HG03558 (cell line): ENCODE measurements at regions not wholly inside any gene's neighbourhood (a gene's known extent, or its start where the extent isn't known, plus 50 kb on each side); places are given as distances from the start of the nearest gene placed in this dataset.
"Not testable (repeated sequence)": the region's sequence is repeated elsewhere in the genome, so short reads cannot be mapped to it uniquely, and the experiment has no call there.

Source experiments
- ATAC-seq: cut with Tn5 transposase; IDR thresholded peaks from one replicate; pipeline ENCODE4 v1.9.1; 2021; ENCODE audit warnings: moderate number of reproducible peaks; ENCODE audit not compliant: unreplicated experiment; ENCODE audit errors: extremely low read depth

DNA sequence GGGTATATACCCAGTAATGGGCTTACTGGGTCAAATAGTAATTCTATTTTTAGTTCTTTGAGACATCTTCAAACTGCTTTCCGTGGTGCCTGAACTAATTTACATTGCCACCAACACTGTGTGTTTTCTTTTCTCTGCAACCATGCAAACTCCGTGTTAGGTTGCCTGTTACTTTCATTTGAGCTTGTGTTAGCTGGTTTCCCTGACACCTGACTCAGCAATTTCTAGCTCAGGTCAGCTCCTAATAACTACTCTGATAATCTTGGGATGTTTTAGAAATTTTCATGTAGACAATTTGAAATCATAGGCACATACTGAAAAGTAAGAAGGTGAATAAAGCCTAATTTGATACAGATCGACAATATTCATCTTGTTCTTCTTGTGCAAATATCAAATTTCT is 132.3 kb downstream of the ADCYAP1 start:
- no peak for ATAC-seq

DNA sequence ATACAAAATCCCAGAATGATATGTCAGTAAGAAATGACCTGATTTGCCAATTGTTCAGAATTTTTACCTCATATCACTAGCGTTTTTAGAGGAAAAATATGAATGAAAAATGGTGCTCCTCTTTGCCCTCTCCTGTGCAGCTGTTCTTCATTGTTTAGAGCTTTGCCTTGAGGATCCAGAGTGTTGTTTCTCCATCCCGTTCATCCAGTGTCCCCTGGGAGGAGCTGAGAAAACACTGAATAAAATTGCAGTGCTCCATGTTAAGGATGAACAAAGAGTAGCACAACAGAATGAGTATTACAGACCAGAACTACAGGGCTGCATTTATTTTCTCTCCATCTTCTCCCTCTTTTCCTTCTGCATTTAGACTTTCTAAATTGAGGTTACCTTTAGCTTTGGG is 133.1 kb downstream of the ADCYAP1 start:
- ATAC-seq = no peak

DNA sequence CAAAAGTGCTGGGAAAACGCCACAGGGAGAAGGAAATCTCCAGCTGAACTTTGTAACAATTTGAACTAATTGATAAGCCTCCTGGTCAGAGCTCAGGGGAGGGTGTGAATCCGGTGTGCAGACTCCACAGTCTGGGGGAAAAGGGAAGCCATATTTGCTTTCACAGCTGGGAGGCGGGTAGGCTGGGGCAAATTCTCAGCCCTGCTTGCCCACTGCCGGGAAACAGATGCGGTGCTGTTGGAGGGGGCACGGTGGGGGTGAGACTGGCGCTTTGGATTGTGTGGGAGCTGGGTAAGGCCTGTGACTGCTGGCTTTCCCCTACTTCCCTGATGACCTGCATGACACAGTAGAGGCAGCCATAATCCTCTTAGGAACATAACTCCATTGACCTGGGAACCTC is 134.8 kb downstream of the ADCYAP1 start:
- no peak for ATAC-seq

DNA sequence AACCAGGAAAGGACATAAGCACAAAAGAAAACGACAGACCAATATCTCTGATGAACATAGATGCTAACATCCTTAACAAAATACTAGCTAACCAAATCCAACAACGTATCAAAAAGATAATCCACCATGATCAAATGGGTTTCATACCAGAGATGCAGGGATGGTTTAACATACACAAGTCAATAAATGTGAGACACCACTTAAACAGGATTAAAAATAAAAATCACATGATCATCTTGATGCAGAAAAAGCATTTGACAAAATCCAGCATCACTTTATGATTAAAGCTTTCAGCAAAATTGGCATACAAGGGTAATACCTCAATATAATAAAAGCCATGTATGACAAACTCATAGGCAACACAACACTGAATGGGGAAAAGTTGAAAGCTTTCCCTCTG is 138.4 kb downstream of the ADCYAP1 start:
- not testable (repeated sequence) for ATAC-seq

DNA sequence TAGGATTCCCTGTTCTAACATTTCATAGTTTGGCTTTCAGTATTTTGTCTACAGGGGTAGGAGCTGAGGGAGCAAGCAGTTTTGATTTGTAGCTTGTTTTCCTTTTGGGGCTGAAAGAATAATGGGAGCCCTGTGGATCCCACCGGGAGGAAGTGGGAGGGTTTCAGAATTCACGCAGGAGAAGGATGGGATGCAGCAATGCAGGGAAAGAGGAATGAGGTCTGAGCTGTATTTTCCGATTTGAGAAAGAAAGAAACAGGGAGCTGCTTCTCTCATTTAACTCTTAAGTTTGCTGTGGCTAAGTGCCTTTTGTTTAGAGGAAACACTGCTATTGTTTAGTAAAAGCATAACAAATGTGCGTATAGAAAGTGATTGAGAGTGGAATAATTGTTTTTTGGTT is 141.0 kb downstream of the ADCYAP1 start:
- no peak for ATAC-seq

DNA sequence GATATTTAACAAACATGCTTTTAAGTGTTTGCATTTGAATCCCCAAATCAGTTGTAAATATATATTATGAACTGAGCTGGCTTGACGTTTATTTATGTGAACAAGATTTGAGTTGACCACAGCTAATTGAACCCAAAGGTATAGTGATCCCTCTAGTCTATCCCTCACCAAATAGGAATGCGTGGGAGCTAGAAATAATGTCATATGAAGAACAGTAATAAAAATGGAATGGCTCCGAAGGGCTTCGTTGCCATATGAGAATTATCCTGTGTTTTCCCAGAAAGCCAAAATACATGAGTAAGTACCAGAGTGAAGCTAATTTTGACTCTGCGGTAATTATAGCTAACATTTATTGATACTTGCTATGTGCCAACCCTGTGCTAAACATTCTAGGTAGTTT is 142.7 kb downstream of the ADCYAP1 start:
- ATAC-seq = no peak

DNA sequence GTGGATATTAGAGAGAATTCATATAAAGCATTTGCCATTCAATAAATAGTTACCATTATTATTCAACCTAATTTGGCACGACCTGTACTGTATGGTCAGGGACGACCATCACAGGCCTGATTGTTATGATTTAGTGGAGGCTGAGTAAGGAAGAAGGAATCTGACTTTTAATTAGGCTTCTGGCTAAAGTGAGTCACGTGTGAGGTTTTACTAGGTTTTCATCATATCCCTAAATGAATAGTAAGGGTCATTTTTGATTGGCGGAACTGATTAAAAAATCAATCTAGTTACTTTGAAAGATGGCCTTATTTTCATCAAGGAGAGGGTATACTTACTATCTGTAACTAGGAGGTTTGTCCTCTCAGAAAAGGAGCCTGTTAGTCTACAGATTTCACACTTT is 143.4 kb downstream of the ADCYAP1 start:
- no peak for ATAC-seq

DNA sequence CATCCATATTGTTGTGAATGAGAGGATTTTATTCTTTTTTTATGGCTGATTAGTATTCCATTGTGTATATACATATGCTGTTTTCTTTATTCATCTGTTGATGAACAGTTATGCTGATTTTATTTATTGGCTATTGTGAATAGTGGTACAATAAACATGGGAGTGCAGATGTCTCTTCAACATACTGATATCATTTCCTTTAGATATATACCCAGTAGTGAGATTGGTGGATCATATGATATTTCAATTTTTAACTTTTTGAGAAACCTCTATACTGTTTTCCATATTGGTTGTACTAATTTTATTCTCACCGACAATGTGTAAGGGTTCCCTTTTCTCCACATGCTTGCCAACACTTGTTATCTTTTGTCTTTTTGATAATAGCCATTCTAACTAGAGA is 144.5 kb downstream of the ADCYAP1 start:
- ATAC-seq = no peak

DNA sequence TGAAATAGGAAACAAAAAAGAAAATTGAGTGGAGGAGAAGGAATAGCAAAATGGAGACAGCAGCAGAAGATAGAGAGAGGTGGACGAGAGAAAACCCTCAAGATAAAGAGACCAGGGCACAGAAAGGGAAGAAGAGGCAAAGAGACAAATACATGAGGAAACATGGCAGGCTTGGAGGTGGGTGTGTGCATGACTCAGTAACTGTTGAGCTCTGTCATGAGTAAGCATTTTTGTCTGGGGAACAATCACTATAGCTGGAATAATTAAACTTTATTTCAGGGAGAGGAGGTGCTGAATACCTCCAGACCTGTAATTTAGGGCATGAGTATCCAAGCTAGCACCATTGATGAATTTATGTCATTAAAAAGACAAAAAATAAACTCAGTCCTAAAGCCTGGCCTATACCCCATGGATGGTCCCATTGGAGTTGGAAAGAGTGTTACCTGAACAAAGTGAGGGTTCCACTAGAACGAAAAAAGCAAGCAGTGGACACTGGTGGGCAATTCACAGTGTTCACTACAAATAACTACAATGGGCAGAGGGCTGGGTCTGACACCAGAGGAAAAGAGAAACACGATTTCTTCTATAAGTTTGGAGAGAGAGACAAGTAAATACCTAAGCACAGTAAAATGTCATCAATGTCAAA is 145.5 kb downstream of the ADCYAP1 start:
- no peak for ATAC-seq

DNA sequence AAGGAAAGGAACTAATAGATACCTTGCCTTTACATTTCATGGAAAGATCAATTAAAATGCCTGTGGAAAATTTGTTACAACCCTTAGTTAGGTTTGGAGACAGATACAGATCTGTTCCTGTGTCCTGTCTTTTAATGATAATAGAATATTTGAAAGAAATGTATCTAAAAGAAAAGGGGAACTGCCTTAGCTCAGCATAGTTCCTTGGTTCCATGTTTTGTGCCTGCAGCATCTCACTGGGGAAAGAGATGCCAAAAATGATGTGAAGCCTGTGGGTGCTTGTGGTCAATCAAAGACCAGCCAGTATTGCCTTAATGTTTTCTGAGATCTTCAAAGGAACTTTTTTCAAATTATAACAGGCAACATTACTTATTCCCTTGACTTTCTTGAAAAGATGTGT is 147.6 kb downstream of the ADCYAP1 start:
- no peak for ATAC-seq

DNA sequence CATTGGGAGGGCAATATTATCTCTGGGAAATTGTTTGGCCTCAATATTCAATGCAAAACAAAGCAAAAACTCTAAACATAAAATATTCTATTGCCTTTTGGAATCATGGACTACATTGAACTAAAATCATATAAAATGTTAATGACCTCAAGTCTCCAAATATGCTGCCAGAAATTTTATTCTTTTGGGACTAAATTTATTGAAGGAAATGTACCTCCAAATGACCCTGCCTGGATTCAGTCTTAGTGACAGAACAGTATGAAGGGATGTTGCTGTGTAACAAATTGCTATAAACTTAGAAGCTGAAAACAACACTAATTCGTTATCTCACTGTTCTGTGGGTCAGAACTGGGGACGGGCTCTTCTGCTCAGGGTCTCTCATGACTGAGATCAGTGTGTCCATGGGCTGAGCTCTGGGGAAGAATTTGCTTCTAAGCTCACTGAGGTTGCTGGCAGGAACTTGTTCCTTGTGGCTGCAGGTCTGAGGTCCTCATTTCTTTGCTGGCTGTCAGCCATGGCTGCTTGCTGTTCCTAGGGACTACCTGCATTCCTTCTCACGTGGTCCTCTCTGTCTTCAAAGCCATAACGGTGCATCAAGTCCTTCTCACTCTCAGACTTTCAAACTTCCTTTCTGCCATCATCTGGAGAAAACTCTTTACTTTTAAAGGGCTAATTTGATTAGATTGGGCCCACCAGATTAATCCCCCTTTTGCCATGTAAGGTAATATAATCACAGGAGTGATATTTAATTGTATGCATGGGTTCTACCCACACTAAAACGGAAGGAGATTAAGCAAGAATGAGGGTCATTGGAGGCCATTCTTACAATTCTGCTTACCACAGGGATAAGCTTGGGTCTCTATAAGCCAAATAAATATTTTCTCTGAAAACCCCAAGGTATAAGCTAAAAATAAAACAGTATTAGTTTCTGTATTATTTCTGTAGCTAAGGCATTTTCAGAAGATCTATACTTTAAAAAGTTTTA is 149.0 kb downstream of the ADCYAP1 start:
- ATAC-seq = no peak

DNA sequence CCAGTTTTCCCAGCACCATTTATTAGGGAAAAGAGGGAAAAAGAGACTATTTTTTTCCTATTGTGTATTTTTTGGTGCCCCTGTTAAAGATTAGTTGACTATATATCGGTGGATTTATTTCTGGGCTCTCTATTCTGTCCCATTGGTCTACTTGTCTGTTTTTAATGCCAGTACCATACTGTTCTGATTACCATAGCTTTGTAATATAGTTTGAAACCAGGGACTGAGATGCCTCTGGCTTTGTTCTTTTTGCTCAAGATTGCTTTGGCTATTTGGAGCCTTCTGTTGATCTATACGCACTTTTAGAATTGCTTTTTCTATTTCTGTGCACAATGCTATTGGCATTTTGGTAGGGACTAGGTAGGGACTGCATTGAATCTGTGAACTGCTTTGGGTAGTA is 151.7 kb downstream of the ADCYAP1 start:
- no peak for ATAC-seq

DNA sequence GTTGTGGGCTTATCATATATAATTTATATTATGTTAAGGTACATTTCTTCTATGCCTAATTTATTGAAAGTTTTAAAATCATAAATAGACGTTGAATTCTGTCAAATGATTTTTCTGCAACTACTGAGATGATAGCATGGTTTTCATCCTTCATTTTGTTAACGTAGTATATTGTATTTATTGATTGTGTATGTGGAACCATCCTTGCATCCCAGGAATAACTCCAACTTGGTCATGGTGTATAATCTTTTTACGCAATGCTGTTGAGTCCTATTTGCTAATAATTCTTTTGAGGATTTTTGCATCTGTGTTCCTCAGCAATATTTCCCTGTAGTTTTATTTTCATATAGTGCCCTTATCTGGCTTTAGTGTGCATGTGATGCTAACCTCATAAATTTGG is 152.7 kb downstream of the ADCYAP1 start:
- no peak for ATAC-seq

DNA sequence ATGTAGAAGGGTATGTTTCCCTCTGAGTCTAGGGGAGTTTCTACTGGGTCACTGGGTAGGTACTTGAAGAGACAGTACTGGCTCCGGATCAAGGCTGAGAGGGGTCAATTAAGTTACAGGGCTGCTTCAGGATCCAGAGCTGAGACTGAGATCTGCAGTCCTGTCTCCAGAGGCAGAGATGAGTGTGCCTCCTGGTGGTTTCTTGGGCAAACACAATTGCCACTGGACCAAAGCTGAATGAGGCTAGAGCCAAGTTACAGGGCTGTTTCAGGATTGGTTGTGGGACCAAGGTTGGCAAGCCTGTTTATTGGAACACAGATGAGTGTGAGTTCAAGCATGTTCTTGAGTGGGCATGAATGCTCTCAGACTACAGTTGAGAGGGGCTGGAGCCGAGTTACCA is 157.9 kb downstream of the ADCYAP1 start:
- no peak for ATAC-seq

DNA sequence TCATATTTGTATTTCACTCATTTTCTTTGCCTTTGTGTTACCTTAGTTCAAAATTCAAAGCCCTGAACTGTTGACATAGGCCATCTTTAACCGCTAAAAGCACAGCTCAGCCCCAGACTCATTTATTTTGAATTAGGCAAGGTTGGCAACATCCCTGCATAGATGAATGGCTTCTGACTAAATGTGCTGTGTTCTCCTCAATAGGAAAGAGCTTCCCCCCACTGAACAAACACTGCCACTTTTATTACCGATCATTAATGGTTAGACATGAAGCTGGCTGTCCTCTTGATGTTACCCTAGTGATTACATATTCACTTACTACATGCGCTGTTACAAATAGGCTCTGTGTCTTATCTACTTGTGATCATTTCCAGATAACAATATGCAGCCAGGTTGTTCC is 170.7 kb downstream of the ADCYAP1 start:
- ATAC-seq = no peak

DNA sequence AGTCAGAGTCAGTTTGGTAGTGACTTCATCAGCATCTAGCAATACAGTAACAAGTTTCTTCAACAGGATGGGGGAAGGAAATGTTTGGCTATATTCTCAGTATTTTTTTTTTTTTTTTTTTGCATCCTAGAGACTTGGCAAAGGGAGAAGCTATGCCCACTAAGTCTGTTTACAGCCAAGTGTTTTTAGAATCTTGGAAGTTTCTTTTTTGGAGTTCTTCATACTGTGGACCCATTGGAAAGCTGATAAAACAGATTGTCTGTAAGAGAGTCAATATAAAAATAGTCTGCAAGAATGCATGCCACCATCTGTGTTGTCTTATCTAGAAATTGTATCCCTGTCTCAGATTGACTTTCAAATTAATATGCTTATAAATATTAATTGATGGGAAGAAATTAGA is 171.2 kb downstream of the ADCYAP1 start:
- ATAC-seq = no peak

DNA sequence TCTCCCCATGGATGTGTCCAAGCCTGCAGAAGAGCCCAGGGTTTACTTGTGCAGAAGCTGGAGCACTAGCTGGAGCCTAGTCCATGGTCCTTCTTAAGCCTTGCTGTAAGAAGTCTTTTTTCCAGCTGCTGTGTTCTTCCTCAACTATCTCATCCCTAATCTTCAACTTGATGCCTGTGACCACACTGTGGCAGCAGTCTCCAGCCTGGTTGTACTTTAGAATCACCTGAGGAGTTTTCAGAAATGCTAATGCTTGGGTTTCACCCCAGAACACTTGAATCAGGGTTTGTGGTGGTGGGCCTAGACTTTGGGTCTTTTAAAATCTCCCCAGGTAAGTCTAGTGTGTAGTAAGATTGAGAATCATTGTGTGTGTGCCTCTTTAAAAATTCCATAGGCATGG is 173.6 kb downstream of the ADCYAP1 start:
- ATAC-seq = no peak

DNA sequence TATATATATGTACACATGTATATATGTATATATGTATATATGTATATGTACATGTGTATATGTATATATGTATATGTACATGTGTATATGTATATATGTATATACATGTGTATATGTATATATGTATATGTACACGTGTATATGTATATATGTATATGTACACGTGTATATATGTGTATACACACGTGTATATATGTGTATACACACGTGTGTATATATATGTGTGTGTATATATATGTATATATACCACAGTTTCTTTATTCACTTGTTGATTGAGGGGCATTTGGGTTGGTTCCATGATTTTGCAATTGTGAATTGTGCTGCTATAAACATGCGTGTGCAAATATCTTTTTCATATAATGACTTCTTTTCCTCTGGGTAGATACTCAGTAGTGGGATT is 179.0 kb downstream of the ADCYAP1 start:
- not testable (repeated sequence) for ATAC-seq

DNA sequence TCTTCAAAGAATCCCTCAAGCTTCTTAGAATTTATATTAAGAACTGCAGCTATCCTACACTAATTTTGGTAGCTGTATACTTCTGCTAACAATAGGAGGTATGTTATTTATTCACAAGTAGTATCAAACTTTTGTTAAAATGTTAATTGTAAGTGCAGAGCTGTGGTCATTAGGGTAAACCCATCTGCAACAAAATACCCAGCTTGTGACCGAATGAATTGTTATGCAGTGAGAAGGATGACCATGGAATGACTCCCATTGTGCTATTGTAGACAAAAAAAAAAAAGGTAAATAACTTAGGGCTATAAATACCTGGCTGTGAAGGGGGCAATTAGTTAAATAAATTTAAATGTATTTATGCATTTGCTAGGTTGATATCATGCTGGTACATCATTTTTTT is 186.1 kb downstream of the ADCYAP1 start:
- ATAC-seq = no peak

DNA sequence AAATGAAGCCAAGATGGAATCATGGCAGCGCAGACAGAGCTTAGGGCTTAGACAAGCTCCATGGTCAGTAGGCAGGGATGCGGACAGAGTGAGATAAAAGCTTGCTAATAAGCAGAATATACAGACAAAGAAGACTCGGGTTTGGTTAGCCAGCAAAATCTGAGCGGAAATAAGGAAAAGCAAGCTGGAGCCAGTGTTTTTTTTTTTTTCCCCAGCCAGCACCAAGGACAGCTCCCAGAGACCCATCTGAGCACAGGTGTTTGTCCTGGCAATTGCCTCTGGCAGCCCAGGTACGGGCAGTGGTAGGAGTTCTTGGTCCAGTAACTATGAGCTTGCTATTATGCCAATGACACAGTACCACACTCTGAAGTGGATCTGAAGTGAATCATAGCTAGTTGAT is 187.6 kb downstream of the ADCYAP1 start:
- no peak for ATAC-seq

DNA sequence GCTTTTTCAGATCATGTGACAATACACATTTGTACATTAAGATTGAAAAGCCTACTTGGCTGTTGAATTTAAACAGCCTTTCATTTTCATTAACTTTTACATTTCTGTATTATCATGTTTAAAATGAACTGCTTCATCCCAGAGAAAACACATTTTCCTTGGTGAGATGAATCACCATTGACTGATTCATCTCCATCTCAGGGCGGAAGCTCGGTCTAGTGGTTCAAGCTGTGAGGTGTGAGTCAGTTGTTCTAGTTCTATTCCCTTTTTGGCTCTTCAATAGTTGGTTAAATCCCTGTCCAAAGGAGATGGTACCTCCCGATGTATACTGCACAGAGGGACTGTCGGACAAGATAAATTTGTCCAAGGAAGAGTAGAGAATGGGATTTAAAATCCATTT is 189.7 kb downstream of the ADCYAP1 start:
- ATAC-seq = no peak
